ENCODE measurements at regions not wholly inside any gene's neighbourhood (a gene's known extent, or its start where the extent isn't known, plus 50 kb on each side); places are given as distances from the start of the nearest gene placed in this dataset.
"Not testable (repeated sequence)": the region's sequence is repeated elsewhere in the genome, so short reads cannot be mapped to it uniquely, and the experiment has no call there.

DNA sequence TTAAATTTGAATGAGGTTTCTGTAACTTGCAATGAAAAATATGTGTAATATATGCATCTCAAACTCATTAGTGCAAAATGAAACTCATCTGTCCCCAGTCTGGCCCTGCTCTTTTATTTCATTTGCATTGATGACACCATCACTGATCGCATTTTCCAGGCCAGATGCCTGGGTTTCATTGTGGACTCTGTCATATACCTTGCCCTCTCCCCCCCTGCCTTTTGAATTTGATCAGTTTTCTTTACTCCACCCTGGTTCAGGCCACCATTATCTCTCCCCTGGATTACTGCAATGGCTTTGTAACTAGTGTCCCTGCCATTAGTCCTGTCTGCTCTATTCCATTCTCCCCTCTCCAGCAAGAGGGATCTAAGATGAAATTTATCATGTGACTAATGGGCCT, 360.6 kb upstream of the C11orf87 start:
- Histone ChIP-seq H3K9me3 (no peaks in the 10 kb centered on the region), H3K36me3 (ENCODE audit: low read depth) (no peaks in the 10 kb centered on the region), H3K4me3 (no peak overlapping the region), H3K4me1 (ENCODE audit: low read depth) (no peaks in the 10 kb centered on the region)
- TF ChIP-seq CTCF (IDR thresholded peaks at IDR 0.05), result no peak
- DNase-seq, result no peak
- intact Hi-C loops (cut with DNase I, micrococcal nuclease), result no loop called here
- ATAC-seq, result no peak

DNA sequence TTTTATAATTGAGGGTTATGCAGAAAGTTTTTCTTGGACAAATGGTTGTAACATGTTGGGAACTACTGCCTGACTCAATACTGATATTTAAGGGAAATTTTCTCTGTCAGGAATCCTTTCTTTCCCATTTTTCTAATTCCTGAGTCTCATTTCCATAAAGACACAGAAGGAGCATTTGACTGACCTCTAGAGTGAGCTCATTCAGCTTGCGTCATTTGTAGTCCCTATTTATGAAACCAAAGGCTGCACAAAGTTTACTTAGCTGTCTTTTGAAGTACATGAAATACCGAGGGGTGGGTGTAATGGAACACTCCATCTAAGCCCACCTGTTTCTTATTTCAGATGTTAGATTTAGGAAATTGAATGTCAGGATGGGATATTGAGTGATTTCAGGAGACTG, 359.5 kb upstream of the C11orf87 start:
- no peaks in the 10 kb centered on the region for H3K4me1 ChIP-seq (ENCODE audit: low read depth)
- TF ChIP-seq CTCF (IDR thresholded peaks at IDR 0.05), result no peak
- intact Hi-C loops (cut with DNase I, micrococcal nuclease), result no loop called here
- no peak overlapping the region for H3K4me3 ChIP-seq
- H3K9me3 ChIP-seq, result no peaks in the 10 kb centered on the region
- H3K36me3 ChIP-seq (ENCODE audit: low read depth), result no peaks in the 10 kb centered on the region
- DNase-seq (no peak), ATAC-seq (no peak)

- ATAC-seq, result no peak
- H3K36me3 ChIP-seq (ENCODE audit: low read depth), result no peaks in the 10 kb centered on the region
- H3K4me1 ChIP-seq (ENCODE audit: low read depth), result no peaks in the 10 kb centered on the region
- H3K9me3 ChIP-seq, result no peaks in the 10 kb centered on the region
- TF ChIP-seq CTCF (IDR thresholded peaks at IDR 0.05), result no peak
- H3K4me3 ChIP-seq, result no peak overlapping the region
- intact Hi-C loops (cut with DNase I, micrococcal nuclease), result no loop called here
- DNase-seq, result no peak
Observed at GRCh38 chr11:109062871-109063270, 359.1 kb upstream of the C11orf87 start.

GRCh38 chr11:109064618-109065311, 357.2 kb upstream of the C11orf87 start:
- DNase-seq; H3K4me1 ChIP-seq (ENCODE audit: low read depth); ATAC-seq; H3K36me3 ChIP-seq (ENCODE audit: low read depth); intact Hi-C loops (cut with DNase I, micrococcal nuclease); H3K9me3 ChIP-seq; H3K4me3 ChIP-seq: not testable (repeated sequence)

DNA sequence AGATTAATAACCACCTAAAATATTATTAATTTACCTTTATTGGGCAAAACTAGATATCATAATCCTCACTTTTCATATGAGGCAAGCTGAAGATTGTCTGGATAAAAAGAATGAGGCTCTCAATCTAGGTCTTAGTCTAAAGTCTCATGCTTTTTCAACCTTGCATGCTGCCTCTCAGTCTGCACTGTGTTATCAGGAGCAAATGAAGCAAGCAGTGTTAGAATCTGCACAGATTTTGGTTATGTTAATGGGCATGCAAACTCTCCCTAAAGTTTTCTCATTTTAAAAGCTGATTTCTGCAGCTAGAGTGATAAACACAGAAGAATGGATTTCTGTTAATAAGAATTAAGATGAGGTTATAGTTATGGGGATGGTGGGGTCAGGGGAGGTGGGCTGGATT, 350.7 kb upstream of the C11orf87 start:
- TF ChIP-seq CTCF (IDR thresholded peaks at IDR 0.05), result no peak
- H3K36me3 ChIP-seq (ENCODE audit: low read depth), result no peaks in the 10 kb centered on the region
- no peak overlapping the region for H3K4me3 ChIP-seq
- no peaks in the 10 kb centered on the region for H3K9me3 ChIP-seq
- intact Hi-C loops (cut with DNase I, micrococcal nuclease), result no loop called here
- no peak for ATAC-seq
- H3K4me1 ChIP-seq (ENCODE audit: low read depth), result no peaks in the 10 kb centered on the region
- DNase-seq, result no peak

DNA sequence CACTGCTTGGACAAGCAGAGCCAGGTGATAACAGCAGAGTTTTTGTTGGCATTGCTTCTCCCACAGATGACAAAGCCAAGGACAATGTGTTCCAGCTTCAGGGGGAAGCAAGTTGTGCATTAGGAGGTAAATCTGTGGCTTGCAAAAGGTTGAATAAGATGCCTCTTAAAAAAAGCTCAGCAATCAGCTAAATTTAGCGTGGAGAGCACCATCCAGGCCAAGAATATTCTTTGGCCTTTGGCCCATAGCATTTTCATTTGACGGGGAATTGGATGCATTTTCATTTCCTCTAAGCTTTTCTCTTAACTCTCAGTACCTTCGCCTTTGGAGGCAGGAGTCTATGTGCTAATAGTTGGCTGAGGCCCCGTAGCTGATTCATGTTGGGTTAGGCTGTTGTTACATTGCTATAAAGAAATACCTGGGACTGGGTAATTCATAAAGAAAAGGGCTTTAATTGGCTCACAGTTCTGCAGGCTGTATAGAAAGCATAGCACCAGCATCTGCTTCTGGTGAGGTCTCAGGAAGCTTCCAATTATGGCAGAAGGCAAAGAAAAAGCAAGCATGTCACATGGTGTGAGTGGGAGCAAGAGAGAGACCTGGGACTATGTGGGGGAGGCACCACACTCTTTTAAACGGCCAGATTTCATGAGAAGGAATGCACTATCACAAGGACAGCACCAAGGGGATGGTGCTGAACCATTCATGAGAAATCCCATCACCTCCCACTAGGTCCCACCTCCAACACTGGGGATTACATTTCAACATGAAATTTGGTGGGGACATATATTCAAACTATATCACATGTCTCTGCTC, 350.1 kb upstream of the C11orf87 start:
- no peak for DNase-seq
- H3K9me3 ChIP-seq, result no peaks in the 10 kb centered on the region
- TF ChIP-seq CTCF (IDR thresholded peaks at IDR 0.05), result no peak
- ATAC-seq, result no peak
- H3K4me3 ChIP-seq, result no peak overlapping the region
- no peaks in the 10 kb centered on the region for H3K4me1 ChIP-seq (ENCODE audit: low read depth)
- H3K36me3 ChIP-seq (ENCODE audit: low read depth), result no peaks in the 10 kb centered on the region
- intact Hi-C loops (cut with DNase I, micrococcal nuclease), result no loop called here
